MCF 10A (cell line): ENCODE measurements at regions not wholly inside any gene's neighbourhood (a gene's known extent, or its start where the extent isn't known, plus 50 kb on each side); places are given as distances from the start of the nearest gene placed in this dataset.

Experiments used
- BruUV-seq: library from RNA; stranded (reverse); fragments of 400-500 nt; replicated peaks from 2 replicates; lab custom pipeline; 2021; lab: Mats Ljungman, UMichigan
- CTCF ChIA-PET: fragments of 300-600 bp; sonication (Branson Sonifier 250); formaldehyde crosslinking; extraction: SDS; loops from one replicate; lab custom pipeline; 2021; ENCODE audit warnings: antibody characterized with exemption, inconsistent platforms; lab: Yijun Ruan, JAX
- POLR2A ChIA-PET: fragments of 300-600, 350-650 bp; sonication (Branson Sonifier 250); formaldehyde crosslinking; extraction: SDS; loops from one replicate; lab custom pipeline; 2020; ENCODE audit warnings: antibody characterized with exemption, inconsistent platforms; lab: Yijun Ruan, JAX
- DNase-seq: peaks from one replicate; pipeline ENCODE4 v3.0.0-alpha.2; 2018; ENCODE audit not compliant: unreplicated experiment
- H3K27ac Mint-ChIP-seq: one replicate; pipeline ENCODE4 v1.8.0; 2022; ENCODE audit warnings: mild to moderate bottlenecking, low read depth, mixed read lengths; ENCODE audit not compliant: unreplicated experiment
- H3K27me3 Mint-ChIP-seq: one replicate; pipeline ENCODE4 v1.8.0; 2022; ENCODE audit warnings: mixed read lengths; ENCODE audit not compliant: insufficient read depth, unreplicated experiment
- H3K36me3 Mint-ChIP-seq: one replicate; pipeline ENCODE4 v1.8.0; 2022; ENCODE audit warnings: mild to moderate bottlenecking, moderate library complexity, mixed read lengths; ENCODE audit not compliant: insufficient read depth, unreplicated experiment
- H3K4me1 Mint-ChIP-seq: one replicate; pipeline ENCODE4 v1.8.0; 2022; ENCODE audit warnings: mixed read lengths; ENCODE audit not compliant: insufficient read depth, unreplicated experiment
- H3K4me3 Mint-ChIP-seq: one replicate; pipeline ENCODE4 v1.8.0; 2022; ENCODE audit warnings: mild to moderate bottlenecking, moderate library complexity, mixed read lengths; ENCODE audit not compliant: unreplicated experiment
- H3K9me3 Mint-ChIP-seq: one replicate; pipeline ENCODE4 v1.8.0; 2022; ENCODE audit warnings: mixed read lengths; ENCODE audit not compliant: unreplicated experiment
- CTCF ChIP-seq: fragments of 200-600 bp; IDR thresholded peaks from one replicate; pipeline ENCODE4 v1.8.0; 2022; ENCODE audit warnings: antibody characterized with exemption, mild to moderate bottlenecking; ENCODE audit not compliant: unreplicated experiment
- intact Hi-C: fragments of 100-400 bp; cut with micrococcal nuclease; formaldehyde crosslinking; loops from 2 replicates; pipeline ENCODE4 v1.14.1; 2022

- H3K36me3 Mint-ChIP-seq = no peaks in the 10 kb centered on the region
- peaks cover 15% of the 10 kb centered on the region for H3K4me1 Mint-ChIP-seq
- TF ChIP-seq CTCF = no peak
- no peak overlapping the region for H3K4me3 Mint-ChIP-seq
- BruUV-seq = no TSS peak
- ChIA-PET CTCF (no interaction called here), POLR2A (interaction anchor here (1.0 kb wide), 1 partner anchor 15 kb away, joined by 4 read pairs; no protein-coding TSS in a partner anchor)
- no peak overlapping the region for H3K27ac Mint-ChIP-seq
- DNase-seq = no peak
- H3K9me3 Mint-ChIP-seq = no peaks in the 10 kb centered on the region
- peaks cover 39% of the 10 kb centered on the region for H3K27me3 Mint-ChIP-seq
- intact Hi-C loops = no loop called here
These were observed 151.0 kb downstream of the C5orf15 start for GRCh38 chr5:133817456-133817855.

DNA sequence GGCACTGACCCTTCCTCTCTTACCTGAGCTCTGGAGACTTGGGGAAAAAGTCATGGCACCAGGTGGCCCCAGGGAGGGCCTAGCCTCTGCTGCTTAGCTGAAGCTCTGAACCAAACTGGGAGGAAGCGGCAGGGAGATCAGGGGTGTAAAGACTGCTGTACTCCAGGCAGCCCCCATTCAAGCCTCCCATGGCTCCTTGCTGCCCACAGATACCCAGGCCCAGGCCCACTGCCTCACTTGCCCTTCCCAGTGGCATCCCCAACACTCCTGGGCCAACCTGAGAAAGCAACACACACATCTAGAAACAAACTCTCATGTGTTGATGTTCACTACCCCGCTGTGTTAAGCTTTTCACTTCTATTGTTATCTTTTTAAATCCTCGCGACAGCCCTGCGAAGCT, 151.6 kb downstream of the C5orf15 start:
- no peak for TF ChIP-seq CTCF
- ChIA-PET CTCF (interaction anchor here (0.5 to 0.6 kb wide), 2 partner anchors 14 to 389 kb away, joined by 3 read pairs; no protein-coding TSS in a partner anchor), POLR2A (interaction anchor here (1.0 kb wide), 1 partner anchor 15 kb away, joined by 4 read pairs; no protein-coding TSS in a partner anchor)
- no peak for DNase-seq
- no peak overlapping the region for H3K4me3 Mint-ChIP-seq
- BruUV-seq = no TSS peak
- H3K36me3 Mint-ChIP-seq = no peaks in the 10 kb centered on the region
- peaks cover 39% of the 10 kb centered on the region for H3K27me3 Mint-ChIP-seq
- H3K4me1 Mint-ChIP-seq = peaks cover 15% of the 10 kb centered on the region
- H3K9me3 Mint-ChIP-seq = no peaks in the 10 kb centered on the region
- intact Hi-C loops = no loop called here
- no peak overlapping the region for H3K27ac Mint-ChIP-seq

- no peaks in the 10 kb centered on the region for H3K9me3 Mint-ChIP-seq
- no peak for TF ChIP-seq CTCF
- H3K4me1 Mint-ChIP-seq = peaks cover 8% of the 10 kb centered on the region
- POLR2A ChIA-PET = no interaction called here
- DNase-seq = no peak
- H3K27me3 Mint-ChIP-seq = peaks cover 26% of the 10 kb centered on the region
- H3K36me3 Mint-ChIP-seq = no peaks in the 10 kb centered on the region
- CTCF ChIA-PET = no interaction called here
- no peak overlapping the region for H3K4me3 Mint-ChIP-seq
- intact Hi-C loops = no loop called here
- no peak overlapping the region for H3K27ac Mint-ChIP-seq
- no TSS peak for BruUV-seq
These were observed 154.3 kb downstream of the C5orf15 start for GRCh38 chr5:133814152-133814551.

GRCh38 chr5:133811168-133811567, 157.3 kb downstream of the C5orf15 start:
- no peak overlapping the region for H3K27ac Mint-ChIP-seq
- intact Hi-C loops = no loop called here
- no peaks in the 10 kb centered on the region for H3K9me3 Mint-ChIP-seq
- TF ChIP-seq CTCF = no peak
- no peak for DNase-seq
- H3K4me1 Mint-ChIP-seq = peaks cover 8% of the 10 kb centered on the region
- BruUV-seq = no TSS peak
- ChIA-PET POLR2A (interaction anchor here (0.6 to 1.2 kb wide), 2 partner anchors 10 to 59 kb away, joined by 3 read pairs; no protein-coding TSS in a partner anchor), CTCF (interaction anchor here (0.6 to 1.3 kb wide), 3 partner anchors 59 to 388 kb away, joined by 3 to 5 read pairs (median 4); no protein-coding TSS in a partner anchor)
- H3K36me3 Mint-ChIP-seq = no peaks in the 10 kb centered on the region
- peaks cover 36% of the 10 kb centered on the region for H3K27me3 Mint-ChIP-seq
- no peak overlapping the region for H3K4me3 Mint-ChIP-seq
